HCT116 (cell line): ENCODE measurements at regions not wholly inside any gene's neighbourhood (a gene's known extent, or its start where the extent isn't known, plus 50 kb on each side); places are given as distances from the start of the nearest gene placed in this dataset.

Experiments
- ATAC-seq: fragments of 200-7000 bp; cut with Tn5 transposase; 2 replicates; pipeline ENCODE4 v1.9.1; 2020; ENCODE audit warnings: mild to moderate bottlenecking, moderate library complexity
- BruUV-seq: library from RNA; stranded (reverse); fragments of 400-500 nt; replicated peaks from 2 replicates; lab custom pipeline; 2021; lab: Mats Ljungman, UMichigan
- CTCF ChIA-PET: fragments of 300-600 bp; sonication (Branson Sonifier 250); formaldehyde crosslinking; loops from one replicate; lab custom pipeline; 2021; ENCODE audit warnings: antibody characterized with exemption; lab: Charles Lee
- POLR2A ChIA-PET: fragments of 300-600, 350-600 bp; sonication (Branson Sonifier 250); formaldehyde crosslinking; loops from one replicate; lab custom pipeline; 2021; ENCODE audit warnings: antibody characterized with exemption; lab: Charles Lee
- RAD21 ChIA-PET, 2 experiments: fragments of 300-600 bp; sonication (Branson Sonifier 250); formaldehyde crosslinking; loops; one replicate each; lab custom pipeline; 2023; ENCODE audit warnings: low total read pairs in 2 of 2; ENCODE audit not compliant: uncharacterized antibody in 2 of 2, unreplicated experiment in 2 of 2, low non-redundant PET in 1 of 2; lab: Charles Lee
- DNase-seq: peaks from one replicate; pipeline ENCODE4 v3.0.0-alpha.2; 2010; ENCODE audit warnings: low read depth, low spot score
- H2AFZ ChIP-seq: fragments of 200-600 bp; shearing (Covaris generic), sonication (generic); 2 replicates; pipeline ENCODE4 v1.6.1; 2017; ENCODE audit warnings: low read depth, mixed run types, mixed read lengths, antibody characterized with exemption, low read length; ENCODE audit not compliant: poor library complexity, severe bottlenecking
- H3K27ac ChIP-seq: 2 replicates; pipeline ENCODE4 v1.5.1; 2012; ENCODE audit warnings: low read depth, low read length
- H3K27me3 ChIP-seq: fragments of 200-600 bp; sonication (generic); 2 replicates; pipeline ENCODE4 v1.6.1; 2016; ENCODE audit warnings: mixed run types, low read length, mixed read lengths; ENCODE audit not compliant: insufficient read depth
- H3K36me3 ChIP-seq, 2 experiments: fragments of 200-500 bp in 1 of 2; fragments of 200-600 bp in 1 of 2; sonication (Bioruptor generic) in 1 of 2; sonication (generic) in 1 of 2; 2 replicates each; pipeline versions ENCODE4 v1.5.1 to v1.6.1; 2014 to 2016; ENCODE audit warnings: low read length in 2 of 2, inconsistent platforms in 1 of 2, mixed read lengths in 1 of 2, mixed run types in 1 of 2; ENCODE audit not compliant: insufficient read depth in 2 of 2, control insufficient read depth in 1 of 2
- H3K4me1 ChIP-seq, 2 experiments: fragments of 200-600 bp in 1 of 2; sonication (generic) in 1 of 2; 2 replicates each; pipeline versions ENCODE4 v1.5.1 to v1.6.1; 2012 to 2017; ENCODE audit warnings: low read length in 2 of 2, inconsistent platforms in 1 of 2, mild to moderate bottlenecking in 1 of 2, mixed read lengths in 1 of 2, mixed run types in 1 of 2, moderate library complexity in 1 of 2; ENCODE audit not compliant: insufficient read depth in 2 of 2, control insufficient read depth in 1 of 2
- H3K4me2 ChIP-seq: fragments of 200-600 bp; sonication (generic); 2 replicates; pipeline ENCODE4 v1.6.1; 2017; ENCODE audit warnings: mixed run types, low read length, mixed read lengths
- H3K4me3 ChIP-seq, 2 experiments: fragments of 200-600 bp in 1 of 2; sonication (generic) in 1 of 2; replicated peaks in 1 of 2; 2 replicates each; pipeline ENCODE4 v1.5.1; 2011 to 2016; ENCODE audit warnings: low read length in 2 of 2, control low read depth in 1 of 2, low read depth in 1 of 2, mild to moderate bottlenecking in 1 of 2, mixed read lengths in 1 of 2, mixed run types in 1 of 2
- H3K79me2 ChIP-seq: fragments of 200-600 bp; sonication (generic); 2 replicates; pipeline ENCODE4 v1.6.1; 2017; ENCODE audit warnings: mild to moderate bottlenecking, mixed run types, low read length, moderate library complexity, mixed read lengths; ENCODE audit not compliant: insufficient read depth
- H3K9ac ChIP-seq: fragments of 200-600 bp; sonication (generic); 2 replicates; pipeline ENCODE4 v1.6.1; 2016; ENCODE audit warnings: low read length, mixed read lengths
- H3K9me2 ChIP-seq: fragments of 200-600 bp; sonication (generic), shearing (Covaris generic); 2 replicates; pipeline ENCODE4 v1.6.1; 2017; ENCODE audit warnings: mixed run types, mild to moderate bottlenecking, moderate library complexity; ENCODE audit not compliant: insufficient read depth
- H3K9me3 ChIP-seq, 2 experiments: fragments of 200-500 bp in 1 of 2; fragments of 200-600 bp in 1 of 2; sonication (Bioruptor generic) in 1 of 2; sonication (generic) in 1 of 2; 2 replicates each; pipeline ENCODE4 v1.6.1; 2014 to 2017; ENCODE audit warnings: low read length in 2 of 2, mixed read lengths in 2 of 2, inconsistent platforms in 1 of 2, low read depth in 1 of 2, mild to moderate bottlenecking in 1 of 2, mixed run types in 1 of 2, moderate library complexity in 1 of 2; ENCODE audit not compliant: control insufficient read depth in 1 of 2, insufficient read depth in 1 of 2
- H4K20me1 ChIP-seq: fragments of 200-600 bp; sonication (generic), shearing (Covaris generic); 2 replicates; pipeline ENCODE4 v1.6.1; 2017; ENCODE audit warnings: mixed run types, mild to moderate bottlenecking, moderate library complexity; ENCODE audit not compliant: insufficient read depth
- CEBPB ChIP-seq: IDR thresholded peaks from 2 replicates; pipeline ENCODE4 v1.6.1; 2012; ENCODE audit warnings: low read depth
- EGR1 ChIP-seq: IDR thresholded peaks from 2 replicates; pipeline ENCODE4 v1.6.1; 2012; ENCODE audit warnings: low read depth
- ELF1 ChIP-seq: IDR thresholded peaks from 2 replicates; pipeline ENCODE4 v1.6.1; 2012; ENCODE audit warnings: low read depth, borderline replicate concordance
- EZH2 ChIP-seq: fragments of 200-600 bp; sonication (generic); IDR thresholded peaks from 2 replicates; pipeline ENCODE4 v1.6.1; 2017; ENCODE audit warnings: antibody characterized with exemption, mixed run types
- EZH2phosphoT487 ChIP-seq: fragments of 200-600 bp; IDR thresholded peaks from 2 replicates; pipeline ENCODE4 v1.6.1; 2018; ENCODE audit warnings: antibody characterized with exemption, borderline replicate concordance
- FOSL1 ChIP-seq: IDR thresholded peaks from 2 replicates; pipeline ENCODE4 v1.6.1; 2012; ENCODE audit warnings: low read depth
- JUND ChIP-seq: IDR thresholded peaks from 2 replicates; pipeline ENCODE4 v1.6.1; 2012
- POLR2A ChIP-seq: IDR thresholded peaks from 2 replicates; pipeline ENCODE4 v1.7.0; 2011; ENCODE audit warnings: borderline replicate concordance; ENCODE audit not compliant: insufficient read depth, insufficient read length; ENCODE audit errors: extremely low read depth
- POLR2AphosphoS5 ChIP-seq: IDR thresholded peaks from 2 replicates; pipeline ENCODE4 v1.6.1; 2011; ENCODE audit warnings: mild to moderate bottlenecking, low read depth, low read length, moderate library complexity
- SIN3A ChIP-seq: IDR thresholded peaks from 2 replicates; pipeline ENCODE4 v1.6.1; 2012; ENCODE audit warnings: low read depth
- SP1 ChIP-seq: IDR thresholded peaks from 2 replicates; pipeline ENCODE4 v1.6.1; 2012; ENCODE audit warnings: low read depth
- SRF ChIP-seq: IDR thresholded peaks from 2 replicates; pipeline ENCODE4 v1.6.1; 2012; ENCODE audit warnings: low read depth
- TCF7L2 ChIP-seq: IDR thresholded peaks from 2 replicates; pipeline ENCODE4 v1.7.0; 2011; ENCODE audit warnings: borderline replicate concordance, inconsistent platforms; ENCODE audit not compliant: insufficient read depth, insufficient read length; ENCODE audit errors: extremely low read depth
- ZNF274 ChIP-seq: fragments of 200-500 bp; sonication (Bioruptor generic); IDR thresholded peaks from 2 replicates; pipeline ENCODE4 v1.6.1; 2014; ENCODE audit warnings: mild to moderate bottlenecking, low read depth, low read length, inconsistent platforms
- intact Hi-C: fragments of 100-400 bp; cut with micrococcal nuclease; formaldehyde crosslinking; loops from 2 replicates; pipeline ENCODE4 v1.10.0; 2022
- TF ChIP-seq, protein P1 (sequence below): IDR thresholded peaks from 2 replicates; pipeline ENCODE4 v1.6.1; 2012; ENCODE audit warnings: low read depth
- TF ChIP-seq, protein P2 (sequence below): IDR thresholded peaks from 2 replicates; pipeline ENCODE4 v1.6.1; 2012
- TF ChIP-seq, protein P3 (sequence below): IDR thresholded peaks from 2 replicates; pipeline ENCODE4 v1.6.1; 2011; ENCODE audit warnings: mild to moderate bottlenecking, low read length, moderate library complexity; ENCODE audit not compliant: insufficient replicate concordance; ENCODE audit errors: extremely low read depth
- TF ChIP-seq, protein P4 (sequence below), 3 experiments: fragments of 200-600 bp in 1 of 3; sonication (generic) in 1 of 3; IDR thresholded peaks in 2 of 3; conservative IDR thresholded peaks in 1 of 3; 2 replicates each; pipeline ENCODE4 v1.5.1; 2012 to 2017; ENCODE audit warnings: low read depth in 2 of 3, low read length in 2 of 3, antibody characterized with exemption in 1 of 3, borderline replicate concordance in 1 of 3, control low read depth in 1 of 3, mild to moderate bottlenecking in 1 of 3, mixed read lengths in 1 of 3, mixed run types in 1 of 3, moderate library complexity in 1 of 3; ENCODE audit not compliant: insufficient read depth in 1 of 3

DNA sequence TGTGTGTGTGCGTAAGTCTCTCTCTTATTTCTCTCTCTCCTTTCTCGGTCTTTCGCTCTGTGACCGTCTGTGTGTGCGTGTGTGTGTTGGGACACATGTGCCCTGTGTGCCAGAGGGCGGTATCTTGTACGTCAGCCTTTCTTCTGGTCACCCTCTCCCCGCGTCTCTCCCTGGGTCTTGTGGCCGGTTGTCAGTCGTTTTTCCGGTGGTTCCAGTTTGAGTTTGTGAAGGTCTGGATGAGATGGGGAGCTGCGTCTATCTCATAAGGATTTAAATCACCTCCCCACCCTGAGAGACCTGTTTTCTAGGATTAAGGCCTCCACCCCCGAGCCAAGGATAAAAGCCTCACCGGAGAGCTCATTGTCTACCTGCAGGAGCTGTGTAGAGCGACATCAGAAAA is 295.5 kb upstream of the ZNF337 start (continued):
- TF ChIP-seq, protein P1, sequence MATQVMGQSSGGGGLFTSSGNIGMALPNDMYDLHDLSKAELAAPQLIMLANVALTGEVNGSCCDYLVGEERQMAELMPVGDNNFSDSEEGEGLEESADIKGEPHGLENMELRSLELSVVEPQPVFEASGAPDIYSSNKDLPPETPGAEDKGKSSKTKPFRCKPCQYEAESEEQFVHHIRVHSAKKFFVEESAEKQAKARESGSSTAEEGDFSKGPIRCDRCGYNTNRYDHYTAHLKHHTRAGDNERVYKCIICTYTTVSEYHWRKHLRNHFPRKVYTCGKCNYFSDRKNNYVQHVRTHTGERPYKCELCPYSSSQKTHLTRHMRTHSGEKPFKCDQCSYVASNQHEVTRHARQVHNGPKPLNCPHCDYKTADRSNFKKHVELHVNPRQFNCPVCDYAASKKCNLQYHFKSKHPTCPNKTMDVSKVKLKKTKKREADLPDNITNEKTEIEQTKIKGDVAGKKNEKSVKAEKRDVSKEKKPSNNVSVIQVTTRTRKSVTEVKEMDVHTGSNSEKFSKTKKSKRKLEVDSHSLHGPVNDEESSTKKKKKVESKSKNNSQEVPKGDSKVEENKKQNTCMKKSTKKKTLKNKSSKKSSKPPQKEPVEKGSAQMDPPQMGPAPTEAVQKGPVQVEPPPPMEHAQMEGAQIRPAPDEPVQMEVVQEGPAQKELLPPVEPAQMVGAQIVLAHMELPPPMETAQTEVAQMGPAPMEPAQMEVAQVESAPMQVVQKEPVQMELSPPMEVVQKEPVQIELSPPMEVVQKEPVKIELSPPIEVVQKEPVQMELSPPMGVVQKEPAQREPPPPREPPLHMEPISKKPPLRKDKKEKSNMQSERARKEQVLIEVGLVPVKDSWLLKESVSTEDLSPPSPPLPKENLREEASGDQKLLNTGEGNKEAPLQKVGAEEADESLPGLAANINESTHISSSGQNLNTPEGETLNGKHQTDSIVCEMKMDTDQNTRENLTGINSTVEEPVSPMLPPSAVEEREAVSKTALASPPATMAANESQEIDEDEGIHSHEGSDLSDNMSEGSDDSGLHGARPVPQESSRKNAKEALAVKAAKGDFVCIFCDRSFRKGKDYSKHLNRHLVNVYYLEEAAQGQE: no peak

DNA sequence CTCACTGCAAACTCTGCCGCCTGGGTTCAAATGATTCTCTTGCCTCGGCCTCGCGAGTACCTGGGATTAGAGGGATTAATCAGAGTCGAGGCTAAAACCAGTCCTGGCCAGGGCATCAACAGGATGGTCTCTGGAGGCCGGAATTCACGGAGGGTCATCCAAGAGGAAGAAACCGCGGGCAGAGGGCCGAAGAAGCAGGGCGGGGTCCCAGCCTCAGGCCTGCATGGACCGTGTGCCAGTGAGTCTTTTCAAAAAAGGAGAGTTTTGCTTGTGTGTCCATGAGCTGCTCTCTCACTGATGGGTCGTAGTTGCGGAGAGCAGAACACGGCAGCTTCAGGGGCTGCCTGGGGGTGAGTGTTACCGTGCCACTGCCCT is 295.1 kb upstream of the ZNF337 start:
- Histone ChIP-seq H3K4me3 (no peak overlapping the region), H3K36me3 (no peaks in the 10 kb centered on the region), H2AFZ (no peak overlapping the region), H4K20me1 (no peaks in the 10 kb centered on the region), H3K9me2 (no peaks in the 10 kb centered on the region), H3K4me1 (no peaks in the 10 kb centered on the region), H3K4me2 (no peak overlapping the region), H3K9me3 (no peaks in the 10 kb centered on the region), H3K27ac (no peak overlapping the region), H3K9ac (no peak overlapping the region), H3K27me3 (no peaks in the 10 kb centered on the region), H3K79me2 (no peaks in the 10 kb centered on the region)
- ChIA-PET RAD21 (no interaction called here), POLR2A (no interaction called here), CTCF (no interaction called here)
- DNase-seq: no peak
- intact Hi-C loops: no loop called here
- no TSS peak for BruUV-seq
- no peak for ATAC-seq
- TF ChIP-seq CEBPB: no peak
- TF ChIP-seq SIN3A: no peak
- TF ChIP-seq ZNF274: no peak
- TF ChIP-seq, protein P2, sequence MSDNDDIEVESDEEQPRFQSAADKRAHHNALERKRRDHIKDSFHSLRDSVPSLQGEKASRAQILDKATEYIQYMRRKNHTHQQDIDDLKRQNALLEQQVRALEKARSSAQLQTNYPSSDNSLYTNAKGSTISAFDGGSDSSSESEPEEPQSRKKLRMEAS: no peak
- no peak for TF ChIP-seq POLR2A
- no peak for TF ChIP-seq SRF
- no peak for TF ChIP-seq JUND
- no peak for TF ChIP-seq ELF1
- no peak for TF ChIP-seq TCF7L2
- TF ChIP-seq, protein P3, sequence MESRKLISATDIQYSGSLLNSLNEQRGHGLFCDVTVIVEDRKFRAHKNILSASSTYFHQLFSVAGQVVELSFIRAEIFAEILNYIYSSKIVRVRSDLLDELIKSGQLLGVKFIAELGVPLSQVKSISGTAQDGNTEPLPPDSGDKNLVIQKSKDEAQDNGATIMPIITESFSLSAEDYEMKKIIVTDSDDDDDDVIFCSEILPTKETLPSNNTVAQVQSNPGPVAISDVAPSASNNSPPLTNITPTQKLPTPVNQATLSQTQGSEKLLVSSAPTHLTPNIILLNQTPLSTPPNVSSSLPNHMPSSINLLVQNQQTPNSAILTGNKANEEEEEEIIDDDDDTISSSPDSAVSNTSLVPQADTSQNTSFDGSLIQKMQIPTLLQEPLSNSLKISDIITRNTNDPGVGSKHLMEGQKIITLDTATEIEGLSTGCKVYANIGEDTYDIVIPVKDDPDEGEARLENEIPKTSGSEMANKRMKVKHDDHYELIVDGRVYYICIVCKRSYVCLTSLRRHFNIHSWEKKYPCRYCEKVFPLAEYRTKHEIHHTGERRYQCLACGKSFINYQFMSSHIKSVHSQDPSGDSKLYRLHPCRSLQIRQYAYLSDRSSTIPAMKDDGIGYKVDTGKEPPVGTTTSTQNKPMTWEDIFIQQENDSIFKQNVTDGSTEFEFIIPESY: no peak
- TF ChIP-seq FOSL1: no peak
- no peak for TF ChIP-seq SP1
- TF ChIP-seq EZH2: no peak
- TF ChIP-seq EZH2phosphoT487: no peak
- TF ChIP-seq, protein P4, sequence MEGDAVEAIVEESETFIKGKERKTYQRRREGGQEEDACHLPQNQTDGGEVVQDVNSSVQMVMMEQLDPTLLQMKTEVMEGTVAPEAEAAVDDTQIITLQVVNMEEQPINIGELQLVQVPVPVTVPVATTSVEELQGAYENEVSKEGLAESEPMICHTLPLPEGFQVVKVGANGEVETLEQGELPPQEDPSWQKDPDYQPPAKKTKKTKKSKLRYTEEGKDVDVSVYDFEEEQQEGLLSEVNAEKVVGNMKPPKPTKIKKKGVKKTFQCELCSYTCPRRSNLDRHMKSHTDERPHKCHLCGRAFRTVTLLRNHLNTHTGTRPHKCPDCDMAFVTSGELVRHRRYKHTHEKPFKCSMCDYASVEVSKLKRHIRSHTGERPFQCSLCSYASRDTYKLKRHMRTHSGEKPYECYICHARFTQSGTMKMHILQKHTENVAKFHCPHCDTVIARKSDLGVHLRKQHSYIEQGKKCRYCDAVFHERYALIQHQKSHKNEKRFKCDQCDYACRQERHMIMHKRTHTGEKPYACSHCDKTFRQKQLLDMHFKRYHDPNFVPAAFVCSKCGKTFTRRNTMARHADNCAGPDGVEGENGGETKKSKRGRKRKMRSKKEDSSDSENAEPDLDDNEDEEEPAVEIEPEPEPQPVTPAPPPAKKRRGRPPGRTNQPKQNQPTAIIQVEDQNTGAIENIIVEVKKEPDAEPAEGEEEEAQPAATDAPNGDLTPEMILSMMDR (IDR thresholded peaks at IDR 0.05 in 2 of 3, conservative IDR thresholded peaks at IDR 0.05 in 1 of 3; ENCODE audit: borderline replicate concordance in 1 of 3, insufficient read depth in 1 of 3, low read depth in 2 of 3, low read length in 2 of 3): no peak
- TF ChIP-seq POLR2AphosphoS5: no peak
- TF ChIP-seq EGR1: no peak
